Keratinocyte (primary cell): ENCODE measurements at regions not wholly inside any gene's neighbourhood (a gene's known extent, or its start where the extent isn't known, plus 50 kb on each side); places are given as distances from the start of the nearest gene placed in this dataset.

Experiments used
- DNase-seq: peaks from one replicate; pipeline ENCODE4 v3.0.0-alpha.2; 2011; ENCODE audit warnings: low read depth, missing footprints, low spot score
- FAIRE-seq: peaks from 2 replicates; lab custom pipeline; 2011; peaks lifted over from hg19 to GRCh38; lab: Jason Lieb, UNC
- H2AFZ ChIP-seq: 2 replicates; pipeline ENCODE4 v1.6.0; 2012; ENCODE audit warnings: low read length, control low read depth, inconsistent platforms; ENCODE audit not compliant: control insufficient read depth
- H3K27ac ChIP-seq: 2 replicates; pipeline ENCODE4 v1.5.1; 2011; ENCODE audit warnings: low read length; ENCODE audit not compliant: control insufficient read depth, insufficient read depth
- H3K27me3 ChIP-seq: 3 replicates; pipeline ENCODE4 v1.6.0; 2011; ENCODE audit warnings: low read length; ENCODE audit not compliant: control insufficient read depth, insufficient read depth; ENCODE audit errors: extremely low read depth
- H3K36me3 ChIP-seq, 2 experiments: 2 replicates in 1 of 2; 3 replicates in 1 of 2; pipeline ENCODE4 v1.5.1; 2011; ENCODE audit warnings: low read length in 2 of 2, mild to moderate bottlenecking in 1 of 2; ENCODE audit not compliant: control insufficient read depth in 2 of 2, insufficient read depth in 2 of 2; ENCODE audit errors: extremely low read depth in 1 of 2
- H3K4me1 ChIP-seq: 3 replicates; pipeline ENCODE4 v1.5.1; 2011; ENCODE audit warnings: low read length; ENCODE audit not compliant: control insufficient read depth, insufficient read depth; ENCODE audit errors: extremely low read depth
- H3K4me2 ChIP-seq: 3 replicates; pipeline ENCODE4 v1.6.0; 2011; ENCODE audit warnings: low read depth, low read length; ENCODE audit not compliant: control insufficient read depth, insufficient read depth; ENCODE audit errors: extremely low read depth
- H3K4me3 ChIP-seq, 3 experiments: fragments of 200-600 bp in 1 of 3; sonication (generic) in 1 of 3; 2 replicates in 2 of 3; 3 replicates in 1 of 3; pipeline ENCODE4 v1.5.1; 2011 to 2016; ENCODE audit warnings: low read length in 3 of 3, mild to moderate bottlenecking in 3 of 3, control low read depth in 2 of 3, inconsistent platforms in 1 of 3, low read depth in 1 of 3, mixed read lengths in 1 of 3, mixed run types in 1 of 3, moderate library complexity in 1 of 3; ENCODE audit not compliant: control insufficient read depth in 2 of 3, insufficient read depth in 2 of 3; ENCODE audit errors: extremely low read depth in 1 of 3
- H3K79me2 ChIP-seq: 2 replicates; pipeline ENCODE4 v1.6.0; 2012; ENCODE audit warnings: low read length; ENCODE audit not compliant: control insufficient read depth, insufficient read depth
- H3K9ac ChIP-seq: 3 replicates; pipeline ENCODE4 v1.6.0; 2011; ENCODE audit warnings: low read length; ENCODE audit not compliant: control insufficient read depth, insufficient read depth; ENCODE audit errors: extremely low read depth
- H3K9me1 ChIP-seq: 3 replicates; pipeline ENCODE4 v1.6.0; 2011; ENCODE audit warnings: low read length; ENCODE audit not compliant: control insufficient read depth, insufficient read depth; ENCODE audit errors: extremely low read depth
- H3K9me3 ChIP-seq: 2 replicates; pipeline ENCODE4 v1.5.1; 2012; ENCODE audit warnings: low read depth, low read length; ENCODE audit not compliant: control insufficient read depth
- H4K20me1 ChIP-seq: 3 replicates; pipeline ENCODE4 v1.6.0; 2011; ENCODE audit warnings: low read length; ENCODE audit not compliant: control insufficient read depth, insufficient read depth; ENCODE audit errors: extremely low read depth
- CTCF ChIP-seq, 3 experiments: IDR thresholded peaks in 1 of 3; conservative IDR thresholded peaks in 1 of 3; optimal IDR thresholded peaks in 1 of 3; 2 replicates in 2 of 3; 3 replicates in 1 of 3; pipeline versions ENCODE3 to v1.5.1; 2011; ENCODE audit warnings: low read length in 3 of 3, mild to moderate bottlenecking in 3 of 3, moderate library complexity in 2 of 3, control low read depth in 1 of 3, inconsistent platforms in 1 of 3; ENCODE audit not compliant: insufficient read depth in 2 of 3; ENCODE audit errors: extremely low read depth in 1 of 3
- EZH2 ChIP-seq: IDR thresholded peaks from one replicate; pipeline ENCODE4 v1.6.1; 2012; ENCODE audit warnings: inconsistent platforms, mild to moderate bottlenecking, low read length, moderate library complexity
- dilution Hi-C: fragments of 300-500 bp; cut with MboI; formaldehyde crosslinking; loops from one replicate; pipeline ENCODE4 v1.7.0; 2020; ENCODE audit warnings: low sequenced_read_pairs; ENCODE audit not compliant: extremely low pct_ligation_motif_present

DNA sequence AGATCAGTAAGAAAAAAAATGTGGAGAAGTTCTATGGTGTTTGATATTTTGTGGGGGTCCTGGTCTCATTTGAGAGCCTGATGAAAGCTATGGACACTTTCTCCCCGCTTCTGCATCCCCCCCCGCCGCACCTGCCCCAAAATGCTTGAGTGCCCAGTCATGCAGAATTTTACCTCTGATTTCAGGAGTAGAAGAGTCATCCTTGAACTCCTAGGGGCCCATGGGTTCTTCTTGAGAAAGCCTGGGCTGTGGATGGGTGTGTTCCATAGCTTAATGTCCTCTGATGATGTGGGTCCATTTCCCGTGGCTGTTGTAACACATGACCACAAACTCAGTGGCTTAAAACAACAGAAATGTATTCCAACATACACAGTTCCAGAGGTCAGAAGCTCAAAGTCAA lies 248.8 kb upstream of the PWP1 start:
- H3K79me2 ChIP-seq: no peaks in the 10 kb centered on the region
- H3K9me1 ChIP-seq: peaks cover 3% of the 10 kb centered on the region
- dilution Hi-C loops: no loop called here
- DNase-seq (no peak), FAIRE-seq (peak; percentile 67)
- H2AFZ ChIP-seq: no peak overlapping the region
- no peaks in the 10 kb centered on the region for H4K20me1 ChIP-seq
- H3K4me1 ChIP-seq: peaks cover 24% of the 10 kb centered on the region
- H3K9ac ChIP-seq: peak overlapping the region; percentile 25
- no peak overlapping the region for H3K4me3 ChIP-seq
- TF ChIP-seq CTCF (optimal IDR thresholded peaks at IDR 0.05 in 1 of 3, IDR thresholded peaks at IDR 0.05 in 1 of 3, conservative IDR thresholded peaks at IDR 0.05 in 1 of 3; ENCODE audit: extremely low read depth in 1 of 3, insufficient read depth in 2 of 3, low read length in 3 of 3) (no peak), EZH2 (no peak)
- H3K4me2 ChIP-seq: peak overlapping the region; percentile 49
- H3K36me3 ChIP-seq: no peaks in the 10 kb centered on the region
- no peaks in the 10 kb centered on the region for H3K9me3 ChIP-seq
- no peaks in the 10 kb centered on the region for H3K27me3 ChIP-seq
- H3K27ac ChIP-seq: peak overlapping the region; percentile 65

- H3K9me3 ChIP-seq: no peaks in the 10 kb centered on the region
- dilution Hi-C loops: no loop called here
- H3K4me2 ChIP-seq: no peak overlapping the region
- no peak for DNase-seq
- no peaks in the 10 kb centered on the region for H3K79me2 ChIP-seq
- peaks cover 29% of the 10 kb centered on the region for H3K4me1 ChIP-seq
- H3K27ac ChIP-seq: no peak overlapping the region
- no peaks in the 10 kb centered on the region for H3K27me3 ChIP-seq
- H2AFZ ChIP-seq: no peak overlapping the region
- H3K36me3 ChIP-seq: no peaks in the 10 kb centered on the region
- no peak overlapping the region for H3K9ac ChIP-seq
- H4K20me1 ChIP-seq: no peaks in the 10 kb centered on the region
- H3K9me1 ChIP-seq: peaks cover 3% of the 10 kb centered on the region
- no peak for FAIRE-seq
- H3K4me3 ChIP-seq: no peak overlapping the region
- TF ChIP-seq CTCF (optimal IDR thresholded peaks at IDR 0.05 in 1 of 3, IDR thresholded peaks at IDR 0.05 in 1 of 3, conservative IDR thresholded peaks at IDR 0.05 in 1 of 3; ENCODE audit: extremely low read depth in 1 of 3, insufficient read depth in 2 of 3, low read length in 3 of 3) (no peak), EZH2 (no peak)
These were observed 247.6 kb upstream of the PWP1 start for GRCh38 chr12:107437954-107438353.
